HG02884 (cell line): ENCODE measurements at regions not wholly inside any gene's neighbourhood (a gene's known extent, or its start where the extent isn't known, plus 50 kb on each side); places are given as distances from the start of the nearest gene placed in this dataset.
"Not testable (repeated sequence)": the region's sequence is repeated elsewhere in the genome, so short reads cannot be mapped to it uniquely, and the experiment has no call there.

Experiments used
- ATAC-seq: cut with Tn5 transposase; IDR thresholded peaks from one replicate; pipeline ENCODE4 v1.9.1; 2021; ENCODE audit warnings: mild to moderate bottlenecking, moderate library complexity; ENCODE audit not compliant: unreplicated experiment

DNA sequence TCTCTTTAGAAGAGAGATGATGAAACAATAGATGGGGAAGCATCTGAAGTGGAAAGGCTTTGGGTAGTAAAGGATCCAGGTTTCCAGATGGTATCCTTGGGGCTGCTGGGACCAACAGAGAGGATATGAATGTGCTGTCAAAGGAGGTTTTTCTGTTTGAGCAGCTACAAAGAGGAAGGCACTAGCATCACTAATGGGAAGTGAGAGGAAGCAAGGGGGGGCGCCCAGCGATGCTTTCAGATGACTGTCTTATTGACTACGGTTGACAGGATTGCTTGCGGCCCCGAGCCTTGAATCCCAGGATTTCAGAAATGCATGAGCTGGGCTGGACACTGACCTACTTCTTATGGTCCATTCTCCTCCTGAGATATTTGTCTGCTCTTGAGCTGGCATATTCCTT lies 103.8 kb upstream of the GALNT15 start:
- ATAC-seq = no peak

- no peak for ATAC-seq
These were observed 103.3 kb upstream of the GALNT15 start for GRCh38 chr3:16071206-16071605.

- no peak for ATAC-seq
These were observed 101.9 kb upstream of the GALNT15 start for GRCh38 chr3:16072420-16073110.

DNA sequence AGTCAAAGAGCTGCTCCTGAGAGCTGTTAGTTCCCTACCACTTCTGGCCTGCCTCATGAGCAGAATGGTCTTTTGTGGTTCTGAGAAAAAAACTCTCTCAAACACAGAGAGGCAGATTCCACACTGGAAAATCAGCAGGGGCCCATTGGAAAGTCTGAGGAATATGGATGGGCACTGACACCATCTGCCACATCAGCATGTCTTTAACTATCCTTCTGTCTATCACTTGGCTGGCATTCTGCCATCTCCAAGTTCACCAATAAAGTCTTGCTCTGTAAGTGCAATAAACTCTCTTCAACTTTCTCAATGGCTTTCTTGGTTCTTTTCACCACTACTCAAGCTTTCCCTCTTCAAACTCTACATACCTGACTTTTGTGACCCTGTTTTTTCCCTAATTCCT lies 101.3 kb upstream of the GALNT15 start:
- ATAC-seq = no peak

- ATAC-seq = not testable (repeated sequence)
These were observed 100.3 kb upstream of the GALNT15 start for GRCh38 chr3:16073990-16074671.

GRCh38 chr3:16075647-16076046 lies 98.8 kb upstream of the GALNT15 start:
- ATAC-seq = no peak

DNA sequence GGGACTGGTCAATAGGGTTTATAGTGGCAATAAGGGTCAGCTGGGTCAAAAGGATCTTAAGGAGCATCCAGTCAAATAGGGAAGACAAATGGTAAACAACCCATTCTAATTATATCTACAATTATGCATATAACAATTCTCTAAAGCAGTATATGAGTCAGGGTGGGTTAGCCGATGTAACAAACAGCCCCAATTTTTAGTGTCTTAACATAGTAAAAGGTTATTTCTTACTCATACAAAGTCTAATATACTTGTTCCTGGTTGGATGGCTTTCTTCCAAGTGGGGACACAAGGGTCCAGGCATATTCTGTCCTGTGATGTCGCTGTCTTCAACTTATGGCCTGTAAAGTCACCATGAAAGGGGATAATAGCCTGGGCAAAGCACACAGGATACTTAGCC lies 97.9 kb upstream of the GALNT15 start:
- ATAC-seq = no peak

DNA sequence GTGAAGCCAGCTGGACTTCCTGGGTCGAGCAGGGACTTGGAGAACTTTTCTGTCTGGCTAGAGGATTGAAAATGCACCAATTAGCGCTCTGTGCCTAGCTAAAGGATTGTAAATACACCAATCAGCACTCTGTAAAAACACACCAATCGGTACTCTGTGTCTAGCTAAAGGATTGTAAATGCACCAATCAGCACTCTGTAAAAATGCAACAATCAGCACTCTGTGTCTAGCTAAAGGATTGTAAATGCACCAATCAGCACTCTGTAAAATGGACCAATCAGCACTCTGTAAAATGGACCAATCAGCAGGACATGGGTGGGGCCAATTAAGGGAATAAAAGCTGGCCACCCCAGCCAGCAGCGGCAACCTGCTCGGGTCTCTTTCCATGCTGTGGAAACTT lies 97.3 kb upstream of the GALNT15 start:
- ATAC-seq = not testable (repeated sequence)

- not testable (repeated sequence) for ATAC-seq
These were observed 96.8 kb upstream of the GALNT15 start for GRCh38 chr3:16077681-16078080.

DNA sequence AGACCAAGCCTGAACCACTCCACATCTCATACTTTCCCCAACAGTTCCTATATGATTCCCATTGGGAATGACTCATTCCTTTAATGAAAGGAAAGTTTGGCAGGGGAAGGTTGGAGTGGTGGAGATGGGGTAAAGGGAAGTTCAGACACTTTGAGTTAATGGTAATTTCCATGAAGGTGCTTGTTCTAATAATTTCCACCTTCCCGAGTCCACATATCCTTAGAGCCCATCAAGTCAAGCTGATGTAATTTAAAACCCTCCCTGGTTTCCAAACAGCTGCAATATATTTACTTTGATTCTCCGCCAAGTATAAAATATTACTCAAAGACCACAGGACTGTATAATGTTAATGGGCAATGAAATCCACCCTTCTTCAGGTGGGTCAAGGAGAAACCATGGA lies 95.0 kb upstream of the GALNT15 start:
- ATAC-seq = no peak

DNA sequence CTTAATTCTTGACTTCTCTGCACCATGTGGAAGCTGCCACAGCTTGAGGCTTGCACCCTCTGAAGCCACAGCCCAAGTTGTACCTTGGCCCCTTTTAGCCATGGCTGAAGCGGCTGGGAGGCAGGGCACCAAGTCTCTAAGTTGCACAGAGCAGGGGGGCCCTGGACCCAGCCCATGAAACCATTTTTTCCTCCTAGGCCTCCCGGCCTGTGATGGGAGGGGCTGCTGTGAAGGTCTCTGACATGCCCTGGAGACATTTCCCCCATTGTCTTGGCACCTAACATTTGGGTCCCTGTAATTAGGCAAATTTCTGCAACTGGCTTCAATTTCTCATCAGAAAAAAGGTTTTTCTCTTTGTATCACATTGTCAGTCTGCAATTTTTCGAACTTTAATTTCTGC lies 92.8 kb upstream of the GALNT15 start:
- no peak for ATAC-seq

DNA sequence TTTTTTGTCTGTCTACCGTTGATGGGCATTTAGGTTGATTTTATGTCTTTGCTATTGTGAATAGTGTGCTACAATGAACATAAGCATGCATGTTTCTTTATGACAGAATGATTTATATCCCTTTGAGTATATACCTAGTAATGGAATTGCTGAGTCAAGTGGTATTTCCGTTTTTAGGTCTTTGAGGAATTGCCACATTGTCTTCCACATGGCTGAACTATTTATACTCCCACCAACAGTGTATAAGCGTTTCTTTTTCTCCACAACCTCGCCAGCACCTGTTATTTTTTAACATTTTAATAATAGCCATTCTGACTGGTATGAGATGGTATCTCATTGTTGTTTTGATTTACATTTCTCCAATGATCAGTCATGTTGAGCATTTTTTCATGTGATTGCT lies 89.6 kb upstream of the GALNT15 start:
- no peak for ATAC-seq

GRCh38 chr3:16085410-16085809 lies 89.1 kb upstream of the GALNT15 start:
- no peak for ATAC-seq

GRCh38 chr3:16085884-16086608 lies 88.4 kb upstream of the GALNT15 start:
- ATAC-seq = no peak

GRCh38 chr3:16086690-16087089 lies 87.8 kb upstream of the GALNT15 start:
- ATAC-seq = no peak

- no peak for ATAC-seq
These were observed 86.0 kb upstream of the GALNT15 start for GRCh38 chr3:16088496-16088895.

DNA sequence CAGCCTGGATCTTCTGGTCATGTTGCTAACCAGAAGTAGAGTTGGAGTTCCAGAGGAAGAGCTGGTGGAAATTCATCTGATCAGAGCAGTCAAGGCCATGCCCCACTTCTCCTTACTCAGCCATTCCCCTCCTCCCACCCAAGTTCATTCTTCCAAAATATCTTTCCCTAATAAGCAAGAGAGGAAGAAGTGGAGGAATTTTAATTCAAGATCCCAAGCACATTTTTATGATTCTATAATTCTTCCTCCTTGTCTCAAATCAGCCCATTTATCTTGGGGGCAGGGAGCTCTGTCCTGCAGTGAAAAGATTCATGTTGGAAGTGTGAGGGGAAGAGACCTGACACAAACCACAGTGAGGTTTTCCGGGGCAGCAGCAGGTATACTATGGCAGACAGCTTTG lies 85.0 kb upstream of the GALNT15 start:
- ATAC-seq = no peak

DNA sequence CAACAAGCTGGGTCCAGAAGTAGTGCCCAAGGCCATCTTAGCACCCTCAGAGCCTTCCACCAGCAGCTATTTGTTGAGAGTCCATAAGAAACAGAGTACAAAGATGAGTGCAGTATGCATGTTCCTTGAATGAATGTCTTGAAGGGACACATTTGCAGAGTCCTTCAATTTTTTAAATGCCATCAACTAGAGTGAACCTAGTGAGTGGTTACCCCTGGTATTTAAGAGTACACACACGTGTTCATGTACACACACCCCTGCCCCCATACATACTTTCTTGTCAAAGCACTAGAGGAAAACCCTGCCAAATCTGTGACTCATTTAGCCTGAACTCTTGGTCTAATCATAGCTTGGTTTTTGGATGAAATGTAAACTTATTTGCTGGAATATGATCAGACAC lies 84.5 kb upstream of the GALNT15 start:
- ATAC-seq = no peak

GRCh38 chr3:16090706-16091105 lies 83.8 kb upstream of the GALNT15 start:
- no peak for ATAC-seq

DNA sequence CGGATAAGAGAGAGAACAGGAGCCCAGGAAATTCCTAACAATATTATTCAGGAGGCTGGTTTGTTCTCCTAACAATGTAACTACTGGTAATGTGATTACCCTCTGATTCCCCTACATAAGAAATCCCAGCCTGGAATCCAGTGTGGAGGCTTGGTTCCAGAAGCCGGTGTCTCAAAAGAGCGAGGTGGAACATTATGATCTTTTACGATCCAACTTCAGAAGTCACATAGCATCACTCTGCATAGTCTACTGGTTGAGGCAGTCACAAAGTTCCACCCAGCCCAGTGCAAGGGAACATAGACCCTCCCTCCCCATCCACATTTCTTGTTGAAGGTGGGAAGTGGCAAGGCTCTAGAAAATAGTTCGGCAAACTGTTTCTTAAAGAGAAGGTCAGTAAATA lies 81.6 kb upstream of the GALNT15 start:
- ATAC-seq = no peak

DNA sequence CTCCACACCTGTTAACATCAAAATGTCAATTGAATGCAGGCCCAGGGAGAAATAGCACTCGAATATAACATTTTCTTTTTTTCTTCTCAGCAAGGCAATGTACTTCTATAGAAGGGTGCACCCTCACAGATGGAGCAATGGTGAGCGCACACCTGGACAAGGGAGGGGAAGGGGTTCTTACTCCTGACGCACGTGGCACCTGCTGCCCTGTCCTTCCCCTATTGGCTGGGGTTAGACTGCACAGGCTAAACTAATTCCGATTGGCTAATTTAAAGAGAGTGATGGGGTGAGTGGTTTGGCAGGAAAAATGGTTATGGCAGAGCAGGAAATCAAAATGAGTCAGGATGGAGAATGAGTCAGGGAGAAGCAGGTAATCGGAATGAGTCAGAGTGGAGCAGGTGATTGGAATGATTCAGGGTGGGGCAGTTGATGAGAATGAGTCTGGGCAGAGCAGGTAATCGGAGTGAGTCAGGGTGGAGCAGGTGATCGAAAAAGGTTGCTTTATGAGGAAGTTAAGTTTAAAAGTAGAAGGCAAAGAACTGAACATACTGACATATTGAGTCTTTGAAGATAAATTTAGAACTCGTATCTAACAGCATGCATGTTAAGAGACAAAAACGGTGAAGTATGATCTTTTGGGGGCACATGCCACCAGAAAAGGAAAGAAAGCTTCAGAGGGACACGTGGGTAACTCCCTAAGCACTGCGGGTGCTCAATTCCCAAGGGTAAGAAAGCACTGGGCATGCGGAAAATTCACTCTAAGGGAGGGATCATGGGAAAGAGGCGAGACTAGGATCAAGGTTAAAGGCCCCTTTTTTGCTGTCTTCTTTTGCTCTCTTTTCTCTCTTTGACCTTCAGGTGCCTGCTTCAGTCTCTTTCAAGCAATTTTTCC lies 72.9 kb upstream of the GALNT15 start:
- ATAC-seq = no peak
